OCI-M1 (cell line): ENCODE measurements at regions not wholly inside any gene's neighbourhood (a gene's known extent, or its start where the extent isn't known, plus 50 kb on each side); places are given as distances from the start of the nearest gene placed in this dataset.
"Not testable (repeated sequence)": the region's sequence is repeated elsewhere in the genome, so short reads cannot be mapped to it uniquely, and the experiment has no call there.

ENCODE experiments used
- DNase-seq: peaks from one replicate; lab custom pipeline; 2025; lab: John Stamatoyannopoulos, UW

GRCh38 chrX:26597981-26598380, 382.0 kb downstream of the MAGEB5 start:
- no peak for DNase-seq

DNA sequence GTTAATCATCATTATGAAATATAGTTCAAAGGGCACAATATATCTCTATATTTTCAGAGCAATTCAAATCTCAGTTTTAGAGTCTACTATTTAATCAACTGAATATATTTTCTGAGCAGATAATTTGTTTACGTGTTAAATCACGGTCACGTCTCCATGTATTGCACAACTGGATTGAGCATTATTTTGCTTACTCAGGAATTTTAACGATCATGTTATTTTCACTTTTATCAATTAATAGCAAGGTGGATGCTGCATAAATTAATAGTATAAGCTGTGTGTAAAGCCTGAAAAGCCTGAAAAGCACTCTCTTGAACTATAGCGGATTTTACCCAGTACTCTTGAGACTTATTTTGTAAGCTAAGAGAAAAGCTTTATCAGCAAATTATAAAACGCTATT, 374.9 kb downstream of the MAGEB5 start:
- no peak for DNase-seq

GRCh38 chrX:26586570-26586969, 370.6 kb downstream of the MAGEB5 start:
- no peak for DNase-seq

DNA sequence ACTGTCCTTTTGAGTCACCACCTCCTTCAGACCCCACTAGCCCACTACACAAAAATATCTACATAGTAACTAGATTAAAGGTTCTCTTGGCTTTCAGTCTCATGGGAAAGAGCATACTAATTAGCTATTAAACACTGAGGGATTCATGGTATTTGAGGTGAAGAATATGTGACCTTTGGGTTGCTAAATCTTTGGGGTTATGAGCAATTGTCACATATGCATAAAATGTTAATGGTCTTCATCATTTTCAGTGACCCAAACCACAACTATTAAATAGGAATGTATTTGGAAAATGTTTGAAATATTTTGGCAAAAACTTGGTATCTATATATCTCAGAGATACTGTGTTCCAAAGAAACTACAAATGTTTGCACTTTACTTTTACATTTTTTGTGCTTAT, 365.1 kb downstream of the MAGEB5 start:
- DNase-seq: no peak

- DNase-seq: no peak
Observed at GRCh38 chrX:26580021-26580420, 364.1 kb downstream of the MAGEB5 start.

GRCh38 chrX:26574234-26574633, 358.3 kb downstream of the MAGEB5 start:
- DNase-seq: no peak

DNA sequence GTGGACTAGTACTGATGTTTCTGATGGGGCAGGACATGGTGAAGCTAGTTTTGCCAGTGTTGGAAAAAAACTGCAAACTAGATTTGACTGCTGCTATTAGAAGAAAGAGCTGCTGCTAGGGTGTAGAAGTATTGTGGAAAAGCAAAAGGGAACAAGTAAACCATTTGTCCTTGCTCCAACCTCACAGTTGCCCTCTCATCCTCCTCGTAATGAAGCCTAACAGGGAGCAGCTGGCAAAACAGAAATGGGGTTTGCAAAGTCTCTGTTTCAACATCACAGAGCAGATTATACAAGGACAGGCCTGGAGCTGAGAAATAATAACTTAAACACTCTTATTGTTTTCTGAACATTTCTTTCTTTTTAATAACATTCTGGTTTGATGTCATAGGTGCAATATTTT, 346.2 kb downstream of the MAGEB5 start:
- no peak for DNase-seq

DNA sequence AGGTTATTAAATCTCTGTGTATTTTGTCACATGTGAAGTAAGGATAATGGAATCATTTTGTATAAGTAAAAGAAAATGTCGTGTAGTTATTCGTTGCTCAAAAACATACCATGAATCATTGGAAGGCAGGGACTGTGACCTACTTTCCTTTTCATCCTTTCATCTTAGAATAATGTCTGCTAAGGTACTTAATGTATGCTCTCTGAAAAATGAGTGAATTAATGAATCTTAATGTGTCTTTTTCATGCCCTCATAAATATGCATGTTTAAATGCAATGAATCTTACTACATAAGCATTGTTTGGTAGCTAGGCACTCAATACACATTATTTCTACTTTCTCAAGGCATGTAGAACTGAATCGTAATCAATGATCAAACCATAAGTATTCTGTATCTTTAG, 343.9 kb downstream of the MAGEB5 start:
- no peak for DNase-seq

GRCh38 chrX:26558719-26559386, 342.9 kb downstream of the MAGEB5 start:
- no peak for DNase-seq

DNA sequence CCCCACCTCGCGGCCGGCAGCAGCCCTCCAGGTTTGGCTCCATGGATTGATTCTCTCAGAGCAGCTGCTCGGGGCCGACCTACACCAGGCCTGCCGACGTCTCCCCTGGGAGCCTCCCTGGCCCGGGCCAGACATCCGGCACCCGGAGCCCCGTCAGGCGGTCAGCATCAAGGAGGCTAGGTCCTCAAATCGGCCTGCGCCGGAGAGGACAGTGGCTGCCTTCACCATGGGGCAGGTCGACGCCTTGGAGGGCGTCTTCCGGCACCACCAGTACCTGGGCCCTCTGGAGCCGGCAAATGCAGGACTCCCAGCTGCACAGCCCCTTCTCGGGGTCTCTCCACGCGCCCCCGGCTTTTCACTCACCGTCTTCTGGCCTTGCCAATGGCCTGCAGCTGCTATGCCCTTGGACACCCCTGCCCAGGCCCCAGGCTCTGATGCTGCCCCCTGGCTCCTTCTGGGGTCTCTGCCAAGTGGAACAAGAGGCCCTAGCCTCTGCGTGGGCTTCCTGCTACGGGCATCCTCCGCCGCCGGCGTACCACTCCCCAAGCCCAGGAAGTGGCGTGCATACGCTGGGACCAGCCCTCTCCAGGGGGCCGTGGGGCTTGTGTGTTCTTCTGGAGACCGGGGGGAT, 341.8 kb downstream of the MAGEB5 start:
- no peak for DNase-seq

- DNase-seq: peak; percentile 36
Observed at GRCh38 chrX:26525768-26526167, 309.8 kb downstream of the MAGEB5 start.

- DNase-seq: no peak
Observed at GRCh38 chrX:26522501-26522900, 306.5 kb downstream of the MAGEB5 start.

DNA sequence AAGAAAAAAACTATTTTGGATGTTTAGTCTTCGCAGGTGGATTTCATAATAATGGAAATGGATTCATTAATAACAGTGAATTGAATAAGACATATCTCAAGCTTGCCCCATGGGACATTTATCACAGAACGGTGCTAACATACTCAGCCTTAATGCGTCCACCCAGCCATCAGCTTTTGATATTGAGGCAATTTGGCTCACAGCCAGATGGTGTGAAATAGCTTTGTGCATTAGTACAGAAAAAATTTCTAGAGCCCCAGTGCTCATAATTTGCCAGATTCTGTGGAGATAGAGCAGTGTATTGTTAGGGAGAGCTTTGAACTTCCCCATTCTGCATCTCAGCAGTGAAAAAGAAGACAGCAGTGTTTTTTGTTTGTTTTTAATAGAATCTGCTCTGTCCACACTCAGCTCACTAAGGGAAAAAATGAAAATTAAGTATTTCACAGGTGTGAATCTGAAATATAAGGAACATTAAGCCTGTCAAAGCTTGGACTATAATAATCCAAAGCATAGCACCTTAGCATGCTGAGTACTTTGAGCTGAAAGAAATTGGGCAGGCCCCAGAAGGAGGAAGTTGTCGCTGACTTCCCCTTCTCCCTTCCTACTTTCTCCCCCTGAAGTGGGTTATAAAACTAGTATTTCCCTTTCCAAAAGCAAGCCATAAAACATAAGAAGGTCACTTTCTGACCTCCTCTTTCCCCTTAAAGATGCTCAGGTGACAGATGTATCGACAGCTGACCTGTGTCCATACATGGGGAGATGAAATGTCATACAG, 295.8 kb downstream of the MAGEB5 start:
- DNase-seq: peak; percentile 78

GRCh38 chrX:26470941-26471340, 255.0 kb downstream of the MAGEB5 start:
- no peak for DNase-seq

GRCh38 chrX:26466387-26466786, 250.4 kb downstream of the MAGEB5 start:
- peak; percentile 57 for DNase-seq

DNA sequence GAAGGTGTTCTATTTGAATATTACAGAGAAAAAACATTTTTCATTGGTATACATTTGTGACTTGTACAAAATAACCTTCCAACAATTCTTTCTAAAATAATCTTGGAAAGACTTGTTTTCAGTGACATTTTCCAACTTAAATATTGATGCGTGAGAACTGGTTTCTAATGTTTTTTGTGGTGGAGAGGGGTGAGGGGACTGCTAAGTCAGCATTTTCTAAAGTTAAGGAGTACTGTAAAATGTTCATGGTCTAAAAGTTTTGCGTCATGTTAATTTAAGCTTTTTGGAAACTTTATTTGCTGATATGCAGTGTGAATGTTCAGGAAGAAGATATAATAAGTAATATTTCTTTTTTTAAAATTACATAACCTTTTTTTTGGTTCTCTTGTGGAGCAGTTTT, 229.3 kb downstream of the MAGEB5 start:
- DNase-seq: no peak

- not testable (repeated sequence) for DNase-seq
Observed at GRCh38 chrX:26444417-26444816, 228.4 kb downstream of the MAGEB5 start.

GRCh38 chrX:26442340-26442739, 226.4 kb downstream of the MAGEB5 start:
- DNase-seq: peak; percentile 64

- DNase-seq: no peak
Observed at GRCh38 chrX:26414534-26414933, 198.6 kb downstream of the MAGEB5 start.

- DNase-seq: peak; percentile 78
Observed at GRCh38 chrX:26411045-26411444, 195.1 kb downstream of the MAGEB5 start.

GRCh38 chrX:26409636-26410035, 193.7 kb downstream of the MAGEB5 start:
- peak; percentile 92 for DNase-seq

DNA sequence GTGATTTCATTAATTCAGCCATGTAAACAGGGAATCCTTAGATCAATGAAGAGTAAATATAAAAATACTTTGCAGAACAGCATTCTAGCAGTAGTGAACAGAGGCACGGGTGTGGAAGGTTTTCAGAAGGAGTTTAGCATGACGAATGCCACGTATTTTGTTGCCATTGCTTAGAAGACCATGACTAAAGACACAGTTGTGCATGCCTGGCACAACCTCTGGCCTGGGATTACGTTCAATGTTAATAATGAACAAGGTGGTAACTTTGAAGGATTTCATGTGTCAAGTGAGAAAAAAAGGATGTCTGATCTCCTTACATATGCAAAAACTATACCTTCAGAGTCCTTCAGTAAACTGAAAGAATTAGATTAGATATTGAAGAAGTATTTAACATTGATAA, 171.9 kb downstream of the MAGEB5 start:
- DNase-seq: no peak

- no peak for DNase-seq
Observed at GRCh38 chrX:26376037-26376708, 160.2 kb downstream of the MAGEB5 start.
